WTC11 (cell line): ENCODE measurements at regions not wholly inside any gene's neighbourhood (a gene's known extent, or its start where the extent isn't known, plus 50 kb on each side); places are given as distances from the start of the nearest gene placed in this dataset.

Source experiments
- ATAC-seq: fragments of 200-7000 bp; cut with Tn5 transposase; 2 replicates; pipeline ENCODE4 v1.10.0; 2021; ENCODE audit warnings: mild to moderate bottlenecking, moderate library complexity
- CTCF ChIA-PET: fragments of 300-600 bp; sonication (Branson Sonifier 250); formaldehyde crosslinking; loops from one replicate; lab custom pipeline; 2021; ENCODE audit warnings: antibody characterized with exemption; lab: Charles Lee
- POLR2A ChIA-PET: fragments of 350-600 bp; sonication (Branson Sonifier 250); formaldehyde crosslinking; loops from one replicate; lab custom pipeline; 2021; ENCODE audit warnings: antibody characterized with exemption; lab: Charles Lee
- DNase-seq: peaks from one replicate; pipeline ENCODE4 v3.0.0; 2021; ENCODE audit warnings: low spot score
- H3K27ac Mint-ChIP-seq: 2 replicates; pipeline ENCODE4 v1.8.0; 2021; ENCODE audit warnings: mixed read lengths
- H3K27me3 Mint-ChIP-seq: 2 replicates; pipeline ENCODE4 v1.8.0; 2021; ENCODE audit warnings: low read depth, mild to moderate bottlenecking, moderate library complexity, mixed read lengths
- H3K36me3 Mint-ChIP-seq: 2 replicates; pipeline ENCODE4 v1.8.0; 2021; ENCODE audit warnings: mixed read lengths
- H3K4me1 Mint-ChIP-seq: 2 replicates; pipeline ENCODE4 v1.8.0; 2022; ENCODE audit warnings: mixed read lengths
- H3K4me3 Mint-ChIP-seq: 2 replicates; pipeline ENCODE4 v1.8.0; 2021; ENCODE audit warnings: mild to moderate bottlenecking, moderate library complexity, mixed read lengths
- H3K9me3 Mint-ChIP-seq: 2 replicates; pipeline ENCODE4 v1.8.0; 2021; ENCODE audit warnings: mixed read lengths
- AFF4 ChIP-seq: sonication (generic); formaldehyde crosslinking; IDR thresholded peaks from 2 replicates; pipeline ENCODE4 v1.8.1; 2023; ENCODE audit warnings: mild to moderate bottlenecking, missing genetic modification reagents, borderline replicate concordance
- AR ChIP-seq: fragments of 250-450 bp; sonication (Bioruptor Pico); IDR thresholded peaks from 2 replicates; pipeline ENCODE4 v1.9.0; 2021; ENCODE audit warnings: mild to moderate bottlenecking
- ETV6 ChIP-seq: sonication (generic); formaldehyde crosslinking; IDR thresholded peaks from 2 replicates; pipeline ENCODE4 v1.8.1; 2022; ENCODE audit warnings: mild to moderate bottlenecking, missing genetic modification reagents
- FOXP1 ChIP-seq: sonication (generic); formaldehyde crosslinking; IDR thresholded peaks from 2 replicates; pipeline ENCODE4 v1.8.0; 2022; ENCODE audit warnings: missing genetic modification reagents, mild to moderate bottlenecking, moderate library complexity, borderline replicate concordance
- GTF2I ChIP-seq: fragments of 250-450 bp; sonication (Bioruptor Pico); conservative IDR thresholded peaks from 2 replicates; pipeline ENCODE4 v1.4.0; 2021; ENCODE audit warnings: mild to moderate bottlenecking
- HMGXB4 ChIP-seq: sonication (generic); formaldehyde crosslinking; IDR thresholded peaks from 2 replicates; pipeline ENCODE4 v1.8.1; 2023; ENCODE audit warnings: mild to moderate bottlenecking, moderate library complexity, missing genetic modification reagents
- MAX ChIP-seq: sonication (generic); formaldehyde crosslinking; IDR thresholded peaks from 2 replicates; pipeline ENCODE4 v1.8.0; 2022; ENCODE audit warnings: mild to moderate bottlenecking, missing genetic modification reagents
- NFATC4 ChIP-seq: fragments of 250-450 bp; sonication (Bioruptor Pico); IDR thresholded peaks from 2 replicates; pipeline ENCODE4 v1.9.0; 2021; ENCODE audit warnings: mild to moderate bottlenecking
- NFE2L1 ChIP-seq: sonication (generic); formaldehyde crosslinking; IDR thresholded peaks from 2 replicates; pipeline ENCODE4 v1.8.1; 2023; ENCODE audit warnings: missing genetic modification reagents
- NFYB ChIP-seq: sonication (generic); formaldehyde crosslinking; conservative IDR thresholded peaks from 2 replicates; pipeline ENCODE4 v1.8.0; 2022; ENCODE audit warnings: low read depth, missing genetic modification reagents
- NR3C1 ChIP-seq: sonication (generic); formaldehyde crosslinking; conservative IDR thresholded peaks from 2 replicates; pipeline ENCODE4 v1.8.1; 2023; ENCODE audit warnings: low read depth, mild to moderate bottlenecking, missing genetic modification reagents
- RORB ChIP-seq: fragments of 250-450 bp; sonication (Bioruptor Pico); IDR thresholded peaks from 2 replicates; pipeline ENCODE4 v1.9.0; 2021; ENCODE audit warnings: mild to moderate bottlenecking
- USF1 ChIP-seq: sonication (generic); formaldehyde crosslinking; IDR thresholded peaks from 2 replicates; pipeline ENCODE4 v1.8.0; 2022; ENCODE audit warnings: mild to moderate bottlenecking, missing genetic modification reagents
- ZBTB21 ChIP-seq: sonication (generic); formaldehyde crosslinking; IDR thresholded peaks from 2 replicates; pipeline ENCODE4 v1.8.1; 2023; ENCODE audit warnings: mild to moderate bottlenecking, missing genetic modification reagents, borderline replicate concordance
- ZBTB43 ChIP-seq: sonication (generic); formaldehyde crosslinking; IDR thresholded peaks from 2 replicates; pipeline ENCODE4 v1.8.1; 2023; ENCODE audit warnings: mild to moderate bottlenecking, missing genetic modification reagents
- ZNF219 ChIP-seq: sonication (generic); formaldehyde crosslinking; IDR thresholded peaks from 2 replicates; pipeline ENCODE4 v1.8.0; 2023; ENCODE audit warnings: missing genetic modification reagents, mild to moderate bottlenecking, borderline replicate concordance

GRCh38 chr16:19968891-19969683 lies 84.4 kb upstream of the GPRC5B start (continued):
- no peak for TF ChIP-seq ZBTB21 (CRISPR knock-in tag)
- TF ChIP-seq, all 79 proteins: peak for 0

- TF ChIP-seq RORB (CRISPR knock-in tag) (no peak), USF1 (CRISPR knock-in tag) (no peak), AFF4 (CRISPR knock-in tag) (no peak), FOXP1 (no peak), ZNF219 (CRISPR knock-in tag) (no peak), NFE2L1 (no peak), NFYB (CRISPR knock-in tag) (no peak), MAX (CRISPR knock-in tag) (no peak)
- no peak overlapping the region for H3K4me3 Mint-ChIP-seq
- POLR2A ChIA-PET: no interaction called here
- no peak for ATAC-seq
- CTCF ChIA-PET: interaction anchor here (1.3 to 1.8 kb wide), 2 partner anchors 60 to 332 kb away, joined by 4 to 8 read pairs; no protein-coding TSS in a partner anchor
- H3K27ac Mint-ChIP-seq: no peak overlapping the region
- DNase-seq: no peak
- H3K27me3 Mint-ChIP-seq: no peaks in the 10 kb centered on the region
- peaks cover 10% of the 10 kb centered on the region for H3K36me3 Mint-ChIP-seq
- peaks cover 26% of the 10 kb centered on the region for H3K4me1 Mint-ChIP-seq
- peaks cover 8% of the 10 kb centered on the region for H3K9me3 Mint-ChIP-seq
These were observed 83.3 kb upstream of the GPRC5B start for GRCh38 chr16:19967963-19968362.

GRCh38 chr16:19967561-19967960 lies 82.9 kb upstream of the GPRC5B start:
- CTCF ChIA-PET: interaction anchor here (1.8 kb wide), 1 partner anchor 60 kb away, joined by 8 read pairs; no protein-coding TSS in a partner anchor
- no peak for ATAC-seq
- Mint-ChIP-seq H3K9me3 (peaks cover 8% of the 10 kb centered on the region), H3K4me1 (peaks cover 26% of the 10 kb centered on the region), H3K27me3 (no peaks in the 10 kb centered on the region), H3K27ac (no peak overlapping the region), H3K4me3 (no peak overlapping the region), H3K36me3 (peaks cover 10% of the 10 kb centered on the region)
- no peak for DNase-seq
- POLR2A ChIA-PET: no interaction called here
- TF ChIP-seq HMGXB4: no peak
- TF ChIP-seq AFF4 (CRISPR knock-in tag): no peak
- TF ChIP-seq GTF2I: no peak
- TF ChIP-seq NR3C1 (CRISPR knock-in tag): no peak
- no peak for TF ChIP-seq MAX (CRISPR knock-in tag)
- TF ChIP-seq ZBTB43 (CRISPR knock-in tag): no peak
- no peak for TF ChIP-seq NFATC4 (CRISPR knock-in tag)
- no peak for TF ChIP-seq ETV6 (CRISPR knock-in tag)
- TF ChIP-seq AR: no peak
